Ovary (tissue), 3 donors: ENCODE measurements at regions not wholly inside any gene's neighbourhood (a gene's known extent, or its start where the extent isn't known, plus 50 kb on each side); places are given as distances from the start of the nearest gene placed in this dataset.

ENCODE experiments used
- EP300 ChIP-seq: sonication (generic); formaldehyde crosslinking; IDR thresholded peaks from one replicate; pipeline ENCODE4 v1.6.1; 2017; ENCODE audit warnings: antibody characterized with exemption
- POLR2A ChIP-seq: fragments of 450-650 bp; IDR thresholded peaks from one replicate; pipeline ENCODE4 v1.6.1; 2017; ENCODE audit warnings: antibody characterized with exemption, mild to moderate bottlenecking, moderate library complexity
- TF ChIP-seq, protein P1 (sequence below), 3 donors: fragments of 450-650 bp in 2 of 3; fragments of 200-600 bp in 1 of 3; IDR thresholded peaks; one replicate each; pipeline versions ENCODE4 v1.5.1 to v1.8.0; 2016 to 2022; ENCODE audit warnings: antibody characterized with exemption in 3 of 3, mild to moderate bottlenecking in 1 of 3
- donor health status: DM: no; HTN: no; CAD: no.

DNA sequence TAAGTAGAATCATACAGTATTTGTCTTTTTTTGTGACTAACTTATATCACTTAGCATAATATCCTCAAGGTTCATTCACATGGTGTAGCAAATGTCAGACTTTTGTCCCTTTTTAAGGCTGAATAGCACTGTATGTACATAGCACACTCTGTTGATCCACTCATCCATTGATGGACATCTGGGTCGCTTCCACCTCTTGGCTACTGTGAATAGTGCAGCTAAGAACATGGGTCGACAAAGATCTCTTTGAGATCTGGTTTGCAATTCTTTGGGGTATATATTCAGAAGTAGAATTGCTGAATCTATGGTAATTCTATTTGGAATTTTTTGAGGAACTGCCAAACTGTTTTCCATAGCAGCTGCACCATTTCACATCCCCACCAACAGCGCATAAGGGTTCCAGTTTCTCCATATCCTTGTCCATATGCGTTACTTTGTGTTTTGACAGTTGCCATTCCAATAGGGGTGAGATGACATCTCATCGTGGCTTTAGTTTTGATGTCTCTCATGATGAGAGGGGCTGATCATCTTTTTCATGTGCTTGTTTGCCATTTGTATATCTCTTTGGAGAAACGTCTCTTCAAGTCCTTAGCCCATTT, 73.9 kb downstream of the GLRX5 start:
- TF ChIP-seq, protein P1, sequence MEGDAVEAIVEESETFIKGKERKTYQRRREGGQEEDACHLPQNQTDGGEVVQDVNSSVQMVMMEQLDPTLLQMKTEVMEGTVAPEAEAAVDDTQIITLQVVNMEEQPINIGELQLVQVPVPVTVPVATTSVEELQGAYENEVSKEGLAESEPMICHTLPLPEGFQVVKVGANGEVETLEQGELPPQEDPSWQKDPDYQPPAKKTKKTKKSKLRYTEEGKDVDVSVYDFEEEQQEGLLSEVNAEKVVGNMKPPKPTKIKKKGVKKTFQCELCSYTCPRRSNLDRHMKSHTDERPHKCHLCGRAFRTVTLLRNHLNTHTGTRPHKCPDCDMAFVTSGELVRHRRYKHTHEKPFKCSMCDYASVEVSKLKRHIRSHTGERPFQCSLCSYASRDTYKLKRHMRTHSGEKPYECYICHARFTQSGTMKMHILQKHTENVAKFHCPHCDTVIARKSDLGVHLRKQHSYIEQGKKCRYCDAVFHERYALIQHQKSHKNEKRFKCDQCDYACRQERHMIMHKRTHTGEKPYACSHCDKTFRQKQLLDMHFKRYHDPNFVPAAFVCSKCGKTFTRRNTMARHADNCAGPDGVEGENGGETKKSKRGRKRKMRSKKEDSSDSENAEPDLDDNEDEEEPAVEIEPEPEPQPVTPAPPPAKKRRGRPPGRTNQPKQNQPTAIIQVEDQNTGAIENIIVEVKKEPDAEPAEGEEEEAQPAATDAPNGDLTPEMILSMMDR (IDR thresholded peaks at IDR 0.05) = no peak
- no peak for TF ChIP-seq POLR2A
- TF ChIP-seq EP300 = no peak
